C4-2B (cell line): ENCODE measurements at regions not wholly inside any gene's neighbourhood (a gene's known extent, or its start where the extent isn't known, plus 50 kb on each side); places are given as distances from the start of the nearest gene placed in this dataset.

Source experiments
- ZFX ChIP-seq: fragments of 450-650 bp; IDR thresholded peaks from 2 replicates; pipeline ENCODE4 v1.6.1; 2017
- TF ChIP-seq, protein P1 (sequence below): fragments of 450-650 bp; conservative IDR thresholded peaks from 2 replicates; pipeline ENCODE4 v1.5.1; 2017; ENCODE audit warnings: mild to moderate bottlenecking

- TF ChIP-seq, protein P1, sequence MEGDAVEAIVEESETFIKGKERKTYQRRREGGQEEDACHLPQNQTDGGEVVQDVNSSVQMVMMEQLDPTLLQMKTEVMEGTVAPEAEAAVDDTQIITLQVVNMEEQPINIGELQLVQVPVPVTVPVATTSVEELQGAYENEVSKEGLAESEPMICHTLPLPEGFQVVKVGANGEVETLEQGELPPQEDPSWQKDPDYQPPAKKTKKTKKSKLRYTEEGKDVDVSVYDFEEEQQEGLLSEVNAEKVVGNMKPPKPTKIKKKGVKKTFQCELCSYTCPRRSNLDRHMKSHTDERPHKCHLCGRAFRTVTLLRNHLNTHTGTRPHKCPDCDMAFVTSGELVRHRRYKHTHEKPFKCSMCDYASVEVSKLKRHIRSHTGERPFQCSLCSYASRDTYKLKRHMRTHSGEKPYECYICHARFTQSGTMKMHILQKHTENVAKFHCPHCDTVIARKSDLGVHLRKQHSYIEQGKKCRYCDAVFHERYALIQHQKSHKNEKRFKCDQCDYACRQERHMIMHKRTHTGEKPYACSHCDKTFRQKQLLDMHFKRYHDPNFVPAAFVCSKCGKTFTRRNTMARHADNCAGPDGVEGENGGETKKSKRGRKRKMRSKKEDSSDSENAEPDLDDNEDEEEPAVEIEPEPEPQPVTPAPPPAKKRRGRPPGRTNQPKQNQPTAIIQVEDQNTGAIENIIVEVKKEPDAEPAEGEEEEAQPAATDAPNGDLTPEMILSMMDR, result no peak
- no peak for TF ChIP-seq ZFX
Observed at GRCh38 chr2:108171657-108172056, 68.1 kb upstream of the SULT1C3 start.
